ENCODE measurements at regions not wholly inside any gene's neighbourhood (a gene's known extent, or its start where the extent isn't known, plus 50 kb on each side); places are given as distances from the start of the nearest gene placed in this dataset.

GRCh38 chr16:27671410-27671809, 121.5 kb downstream of the KATNIP start:
- DNase-seq (no peak), ATAC-seq (ENCODE audit: insufficient read depth, low read depth) (no peak)
- H3K4me3 ChIP-seq (ENCODE audit: low read depth in 1 of 2, low read length in 2 of 2) = no peak overlapping the region

GRCh38 chr16:27676839-27677238, 126.9 kb downstream of the KATNIP start:
- H3K27me3 ChIP-seq (ENCODE audit: insufficient read depth, low read length, poor library complexity) = no peaks in the 10 kb centered on the region
- no peak overlapping the region for H3K27ac ChIP-seq (ENCODE audit: low read length)
- ATAC-seq (ENCODE audit: insufficient read depth, low read depth) (no peak), DNase-seq (no peak)
- no peak for TF ChIP-seq CTCF (IDR thresholded peaks at IDR 0.05; ENCODE audit: borderline replicate concordance, extremely low read depth, low read length, poor library complexity, severe bottlenecking)
- TF ChIP-seq EZH2 (IDR thresholded peaks at IDR 0.05; ENCODE audit: borderline replicate concordance, low read depth, low read length, severe bottlenecking) = no peak
- H3K9me3 ChIP-seq (ENCODE audit: insufficient read depth, low read length, severe bottlenecking) = no peaks in the 10 kb centered on the region
- no peak overlapping the region for H2AFZ ChIP-seq (ENCODE audit: low read depth, low read length)
- H3K9ac ChIP-seq (ENCODE audit: low read depth, low read length) = no peak overlapping the region
- H3K4me3 ChIP-seq (ENCODE audit: low read depth in 1 of 2, low read length in 2 of 2) = no peak overlapping the region
- no peaks in the 10 kb centered on the region for H4K20me1 ChIP-seq (ENCODE audit: insufficient read depth, low read length)
- H3K79me2 ChIP-seq (ENCODE audit: insufficient read depth, low read length) = no peaks in the 10 kb centered on the region
- H3K4me1 ChIP-seq (ENCODE audit: insufficient read depth, low read length) = no peaks in the 10 kb centered on the region
- no peak overlapping the region for H3K4me2 ChIP-seq (ENCODE audit: insufficient read depth, low read length)
- H3K36me3 ChIP-seq (ENCODE audit: insufficient read depth, low read length) = peaks cover 14% of the 10 kb centered on the region

More at GRCh38 chr16:27671410-27671809, 121.5 kb downstream of the KATNIP start:
- no peaks in the 10 kb centered on the region for H3K79me2 ChIP-seq (ENCODE audit: insufficient read depth, low read length)
- H3K27ac ChIP-seq (ENCODE audit: low read length) = no peak overlapping the region
- no peak overlapping the region for H3K9ac ChIP-seq (ENCODE audit: low read depth, low read length)
- H3K36me3 ChIP-seq (ENCODE audit: insufficient read depth, low read length) = no peaks in the 10 kb centered on the region
- H3K9me3 ChIP-seq (ENCODE audit: insufficient read depth, low read length, severe bottlenecking) = no peaks in the 10 kb centered on the region
- no peaks in the 10 kb centered on the region for H3K4me1 ChIP-seq (ENCODE audit: insufficient read depth, low read length)
- no peaks in the 10 kb centered on the region for H3K27me3 ChIP-seq (ENCODE audit: insufficient read depth, low read length, poor library complexity)
- no peak overlapping the region for H3K4me2 ChIP-seq (ENCODE audit: insufficient read depth, low read length)
- TF ChIP-seq CTCF (IDR thresholded peaks at IDR 0.05; ENCODE audit: borderline replicate concordance, extremely low read depth, low read length, poor library complexity, severe bottlenecking) (no peak), EZH2 (IDR thresholded peaks at IDR 0.05; ENCODE audit: borderline replicate concordance, low read depth, low read length, severe bottlenecking) (no peak)
- H4K20me1 ChIP-seq (ENCODE audit: insufficient read depth, low read length) = no peaks in the 10 kb centered on the region
- no peak overlapping the region for H2AFZ ChIP-seq (ENCODE audit: low read depth, low read length)

GRCh38 chr16:27677263-27677662, 127.3 kb downstream of the KATNIP start:
- H2AFZ ChIP-seq (ENCODE audit: low read depth, low read length) = no peak overlapping the region
- H3K9me3 ChIP-seq (ENCODE audit: insufficient read depth, low read length, severe bottlenecking) = no peaks in the 10 kb centered on the region
- no peak overlapping the region for H3K27ac ChIP-seq (ENCODE audit: low read length)
- H4K20me1 ChIP-seq (ENCODE audit: insufficient read depth, low read length) = no peaks in the 10 kb centered on the region
- ATAC-seq (ENCODE audit: insufficient read depth, low read depth) = no peak
- H3K4me1 ChIP-seq (ENCODE audit: insufficient read depth, low read length) = no peaks in the 10 kb centered on the region
- DNase-seq = no peak
- no peak overlapping the region for H3K4me2 ChIP-seq (ENCODE audit: insufficient read depth, low read length)
- no peak overlapping the region for H3K4me3 ChIP-seq (ENCODE audit: low read depth in 1 of 2, low read length in 2 of 2)
- H3K36me3 ChIP-seq (ENCODE audit: insufficient read depth, low read length) = peaks cover 17% of the 10 kb centered on the region
- no peaks in the 10 kb centered on the region for H3K79me2 ChIP-seq (ENCODE audit: insufficient read depth, low read length)
- H3K27me3 ChIP-seq (ENCODE audit: insufficient read depth, low read length, poor library complexity) = no peaks in the 10 kb centered on the region
- TF ChIP-seq EZH2 (IDR thresholded peaks at IDR 0.05; ENCODE audit: borderline replicate concordance, low read depth, low read length, severe bottlenecking) (no peak), CTCF (IDR thresholded peaks at IDR 0.05; ENCODE audit: borderline replicate concordance, extremely low read depth, low read length, poor library complexity, severe bottlenecking) (no peak)
- no peak overlapping the region for H3K9ac ChIP-seq (ENCODE audit: low read depth, low read length)

- H3K9me3 ChIP-seq (ENCODE audit: insufficient read depth, low read length, severe bottlenecking) = no peaks in the 10 kb centered on the region
- no peak overlapping the region for H3K4me2 ChIP-seq (ENCODE audit: insufficient read depth, low read length)
- no peaks in the 10 kb centered on the region for H3K27me3 ChIP-seq (ENCODE audit: insufficient read depth, low read length, poor library complexity)
- no peak overlapping the region for H3K9ac ChIP-seq (ENCODE audit: low read depth, low read length)
- H4K20me1 ChIP-seq (ENCODE audit: insufficient read depth, low read length) = no peaks in the 10 kb centered on the region
- no peak overlapping the region for H3K4me3 ChIP-seq (ENCODE audit: low read depth in 1 of 2, low read length in 2 of 2)
- no peak for ATAC-seq (ENCODE audit: insufficient read depth, low read depth)
- H3K4me1 ChIP-seq (ENCODE audit: insufficient read depth, low read length) = no peaks in the 10 kb centered on the region
- H3K36me3 ChIP-seq (ENCODE audit: insufficient read depth, low read length) = peaks cover 20% of the 10 kb centered on the region
- DNase-seq = no peak
- TF ChIP-seq EZH2 (IDR thresholded peaks at IDR 0.05; ENCODE audit: borderline replicate concordance, low read depth, low read length, severe bottlenecking) = no peak
- H3K27ac ChIP-seq (ENCODE audit: low read length) = no peak overlapping the region
- no peak overlapping the region for H2AFZ ChIP-seq (ENCODE audit: low read depth, low read length)
- no peaks in the 10 kb centered on the region for H3K79me2 ChIP-seq (ENCODE audit: insufficient read depth, low read length)
These were observed 129.0 kb downstream of the KATNIP start for GRCh38 chr16:27678955-27679354.
